Aorta (tissue), 5 donors: ENCODE measurements at regions not wholly inside any gene's neighbourhood (a gene's known extent, or its start where the extent isn't known, plus 50 kb on each side); places are given as distances from the start of the nearest gene placed in this dataset.
A peak's percentile ranks its signal among the peaks of the same experiment; 100 is the strongest.

Source experiments
- ATAC-seq: fragments of 200-7000 bp; cut with Tn5 transposase; one replicate; pipeline ENCODE4 v1.9.1; 2022; ENCODE audit warnings: moderate library complexity; ENCODE audit not compliant: low FRiP score
- DNase-seq, 2 donors: peaks; one replicate each; pipeline ENCODE4 v3.0.0-alpha.2; 2020
- H3K27ac ChIP-seq, 2 donors: one replicate each; pipeline ENCODE4 v1.5.1; 2013; ENCODE audit warnings: low read length in 2 of 2, mild to moderate bottlenecking in 2 of 2, moderate library complexity in 2 of 2, control low read depth in 1 of 2, inconsistent platforms in 1 of 2, low read depth in 1 of 2
- H3K27me3 ChIP-seq, 2 donors: one replicate each; pipeline ENCODE4 v1.6.1; 2013; ENCODE audit warnings: control low read depth in 1 of 2, low read length in 1 of 2, mild to moderate bottlenecking in 1 of 2, moderate library complexity in 1 of 2; ENCODE audit not compliant: insufficient read depth in 2 of 2, control insufficient read depth in 1 of 2
- H3K36me3 ChIP-seq, 2 donors: one replicate each; pipeline ENCODE4 v1.6.1; 2013; ENCODE audit warnings: control low read depth in 1 of 2, low read length in 1 of 2, mild to moderate bottlenecking in 1 of 2; ENCODE audit not compliant: insufficient read depth in 2 of 2, control insufficient read depth in 1 of 2
- H3K4me1 ChIP-seq, 2 donors: one replicate each; pipeline ENCODE4 v1.6.1; 2013; ENCODE audit warnings: low read length in 2 of 2, control low read depth in 1 of 2, mild to moderate bottlenecking in 1 of 2, moderate library complexity in 1 of 2; ENCODE audit not compliant: insufficient read depth in 2 of 2, control insufficient read depth in 1 of 2
- H3K4me3 ChIP-seq, 2 donors: one replicate each; pipeline ENCODE4 v1.5.1; 2013; ENCODE audit warnings: low read length in 2 of 2, control low read depth in 1 of 2, mild to moderate bottlenecking in 1 of 2
- H3K9me3 ChIP-seq: one replicate; pipeline ENCODE4 v1.6.1; 2013; ENCODE audit warnings: mild to moderate bottlenecking, low read length; ENCODE audit not compliant: control insufficient read depth
- WGBS, 2 donors: extraction: QIAGEN DNeasy Blood & Tissue Kit; methylation state at CpG; one replicate each; pipeline ENCODE4 v1.1.7; 2013; 5-methylcytosine and 5-hydroxymethylcytosine counted together
- intact Hi-C, 2 donors: fragments of 100-400 bp; cut with DNase I; formaldehyde crosslinking; loops; one replicate each; pipeline versions ENCODE4 v1.14.2 to v1.15.0; 2022
- donor health status: healthy with polysubstance abuse.
- donor health status: Bipolar disorder and iron deficiency.
- donor health status: DM: no; HTN: no; CAD: no.
- donor health status: DM: no; HTN: no; CAD: no.
- donor health status: DM: yes; HTN: yes; CAD: no.

GRCh38 chr3:118479376-118479775 lies 555.3 kb downstream of the IGSF11 start:
- H3K4me1 ChIP-seq: no peaks in the 10 kb centered on the region
- ATAC-seq (no peak), DNase-seq (no peak)
- no peak overlapping the region for H3K27ac ChIP-seq
- no peaks in the 10 kb centered on the region for H3K36me3 ChIP-seq
- no peaks in the 10 kb centered on the region for H3K27me3 ChIP-seq
- intact Hi-C loops: no loop called here
- H3K9me3 ChIP-seq: no peaks in the 10 kb centered on the region
- 36 to 51% methylated on average over 1 of the region's 1 CpG for WGBS, 2 donors
- no peak overlapping the region for H3K4me3 ChIP-seq

GRCh38 chr3:118480101-118480860 lies 554.4 kb downstream of the IGSF11 start:
- DNase-seq (no peak), ATAC-seq (no peak)
- Histone ChIP-seq H3K4me3 (no peak overlapping the region), H3K4me1 (no peaks in the 10 kb centered on the region), H3K36me3 (no peaks in the 10 kb centered on the region), H3K9me3 (no peaks in the 10 kb centered on the region), H3K27ac (no peak overlapping the region), H3K27me3 (no peaks in the 10 kb centered on the region)
- 28 to 31% methylated on average over 4 of the region's 4 CpGs for WGBS, 2 donors
- intact Hi-C loops: no loop called here

- no peaks in the 10 kb centered on the region for H3K36me3 ChIP-seq
- no peaks in the 10 kb centered on the region for H3K4me1 ChIP-seq
- intact Hi-C loops: no loop called here
- no peak for ATAC-seq
- no peak overlapping the region for H3K4me3 ChIP-seq
- DNase-seq: no peak
- no peak overlapping the region for H3K27ac ChIP-seq
- 17 to 23% methylated on average over 5 of the region's 5 CpGs for WGBS, 2 donors
- H3K9me3 ChIP-seq: no peaks in the 10 kb centered on the region
- no peaks in the 10 kb centered on the region for H3K27me3 ChIP-seq
Observed at GRCh38 chr3:118485693-118486092, 549.0 kb downstream of the IGSF11 start.

GRCh38 chr3:118487734-118488133 lies 546.9 kb downstream of the IGSF11 start:
- H3K4me3 ChIP-seq: no peak overlapping the region
- no peaks in the 10 kb centered on the region for H3K9me3 ChIP-seq
- DNase-seq (no peak), ATAC-seq (no peak)
- no peaks in the 10 kb centered on the region for H3K36me3 ChIP-seq
- H3K27me3 ChIP-seq: peaks cover 0 to 3% of the 10 kb centered on the region in 2 donors
- H3K4me1 ChIP-seq: no peaks in the 10 kb centered on the region
- no peak overlapping the region for H3K27ac ChIP-seq
- intact Hi-C loops: no loop called here
- 68 to 75% methylated on average over 2 of the region's 2 CpGs for WGBS, 2 donors

GRCh38 chr3:118488732-118489131 lies 545.9 kb downstream of the IGSF11 start:
- H3K4me3 ChIP-seq: no peak overlapping the region
- intact Hi-C loops: no loop called here
- DNase-seq (no peak), ATAC-seq (no peak)
- H3K27ac ChIP-seq: no peak overlapping the region
- no peaks in the 10 kb centered on the region for H3K4me1 ChIP-seq
- no peaks in the 10 kb centered on the region for H3K9me3 ChIP-seq
- no peaks in the 10 kb centered on the region for H3K36me3 ChIP-seq
- WGBS, 2 donors: 25 to 30% methylated on average over 3 of the region's 3 CpGs
- peaks cover 0 to 3% of the 10 kb centered on the region in 2 donors for H3K27me3 ChIP-seq

GRCh38 chr3:118495206-118495605 lies 539.4 kb downstream of the IGSF11 start:
- intact Hi-C loops: no loop called here
- no peak overlapping the region for H3K27ac ChIP-seq
- peaks cover 1% of the 10 kb centered on the region for H3K9me3 ChIP-seq
- H3K4me1 ChIP-seq: no peaks in the 10 kb centered on the region
- peaks cover 0 to 3% of the 10 kb centered on the region in 2 donors for H3K27me3 ChIP-seq
- ATAC-seq (no peak), DNase-seq (no peak)
- no peak overlapping the region for H3K4me3 ChIP-seq
- H3K36me3 ChIP-seq: no peaks in the 10 kb centered on the region
- 92 to 97% methylated on average over 2 of the region's 2 CpGs for WGBS, 2 donors

- DNase-seq (no peak), ATAC-seq (no peak)
- no peaks in the 10 kb centered on the region for H3K36me3 ChIP-seq
- H3K4me3 ChIP-seq: no peak overlapping the region
- H3K9me3 ChIP-seq: peaks cover 1% of the 10 kb centered on the region
- no peaks in the 10 kb centered on the region for H3K27me3 ChIP-seq
- intact Hi-C loops: no loop called here
- H3K27ac ChIP-seq: no peak overlapping the region
- WGBS, 2 donors: 85 to 89% methylated on average over 3 of the region's 3 CpGs
- H3K4me1 ChIP-seq: no peaks in the 10 kb centered on the region
Observed at GRCh38 chr3:118497274-118497673, 537.4 kb downstream of the IGSF11 start.

- no peaks in the 10 kb centered on the region for H3K4me1 ChIP-seq
- ATAC-seq (peak; percentile 46), DNase-seq (no peak)
- intact Hi-C loops: no loop called here
- 33 to 63% methylated on average over 1 of the region's 1 CpG for WGBS, 2 donors
- no peak overlapping the region for H3K4me3 ChIP-seq
- no peaks in the 10 kb centered on the region for H3K9me3 ChIP-seq
- no peak overlapping the region for H3K27ac ChIP-seq
- no peaks in the 10 kb centered on the region for H3K27me3 ChIP-seq
- no peaks in the 10 kb centered on the region for H3K36me3 ChIP-seq
Observed at GRCh38 chr3:118501152-118501551, 533.5 kb downstream of the IGSF11 start.

GRCh38 chr3:118504906-118505305 lies 529.7 kb downstream of the IGSF11 start:
- DNase-seq (no peak), ATAC-seq (no peak)
- Histone ChIP-seq H3K4me1 (no peaks in the 10 kb centered on the region), H3K9me3 (no peaks in the 10 kb centered on the region), H3K27ac (no peak overlapping the region), H3K4me3 (no peak overlapping the region), H3K27me3 (no peaks in the 10 kb centered on the region), H3K36me3 (no peaks in the 10 kb centered on the region)
- WGBS, 2 donors: 94 to 97% methylated on average over 1 of the region's 1 CpG
- intact Hi-C loops: no loop called here
